ENCODE measurements at regions not wholly inside any gene's neighbourhood (a gene's known extent, or its start where the extent isn't known, plus 50 kb on each side); places are given as distances from the start of the nearest gene placed in this dataset.

DNA sequence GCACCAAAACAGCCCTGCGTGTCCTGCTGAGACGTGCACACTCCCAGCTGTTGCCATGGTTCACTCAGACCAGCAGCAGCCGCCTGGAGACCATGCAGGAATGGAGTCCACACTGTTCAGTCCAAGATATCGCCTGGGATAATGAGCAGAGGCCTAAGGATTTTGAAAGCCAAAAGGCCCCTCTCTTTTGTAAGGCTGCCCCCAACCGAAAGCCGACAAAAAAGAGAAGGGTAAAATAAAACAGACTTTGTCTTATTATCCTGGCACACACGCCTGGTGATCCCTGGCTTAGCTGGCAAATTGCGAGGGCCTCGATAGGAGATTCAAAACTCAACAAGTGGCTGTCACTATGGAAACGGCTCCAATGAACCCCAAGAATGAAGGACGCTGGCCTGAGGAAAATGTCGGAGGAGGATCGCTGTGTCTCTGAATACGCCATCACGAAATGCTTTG lies 263.6 kb downstream of the SKIDA1 start:
- no peak for DNase-seq (ENCODE audit: low read depth, low spot score)
- ChIA-PET POLR2A (no interaction called here), CTCF (interaction anchor here (0.6 kb wide), 2 partner anchors 22 to 88 kb away, joined by 3 read pairs; no protein-coding TSS in a partner anchor)
- Histone ChIP-seq H3K27me3 (ENCODE audit: control insufficient read depth, insufficient read depth, low read length) (peaks cover 4% of the 10 kb centered on the region), H3K9me3 (ENCODE audit: control insufficient read depth, insufficient read depth, low read length) (no peaks in the 10 kb centered on the region), H3K4me3 (ENCODE audit: low read depth, low read length) (no peak overlapping the region), H3K27ac (ENCODE audit: low read depth, low read length) (no peak overlapping the region)
- TF ChIP-seq, protein P1, sequence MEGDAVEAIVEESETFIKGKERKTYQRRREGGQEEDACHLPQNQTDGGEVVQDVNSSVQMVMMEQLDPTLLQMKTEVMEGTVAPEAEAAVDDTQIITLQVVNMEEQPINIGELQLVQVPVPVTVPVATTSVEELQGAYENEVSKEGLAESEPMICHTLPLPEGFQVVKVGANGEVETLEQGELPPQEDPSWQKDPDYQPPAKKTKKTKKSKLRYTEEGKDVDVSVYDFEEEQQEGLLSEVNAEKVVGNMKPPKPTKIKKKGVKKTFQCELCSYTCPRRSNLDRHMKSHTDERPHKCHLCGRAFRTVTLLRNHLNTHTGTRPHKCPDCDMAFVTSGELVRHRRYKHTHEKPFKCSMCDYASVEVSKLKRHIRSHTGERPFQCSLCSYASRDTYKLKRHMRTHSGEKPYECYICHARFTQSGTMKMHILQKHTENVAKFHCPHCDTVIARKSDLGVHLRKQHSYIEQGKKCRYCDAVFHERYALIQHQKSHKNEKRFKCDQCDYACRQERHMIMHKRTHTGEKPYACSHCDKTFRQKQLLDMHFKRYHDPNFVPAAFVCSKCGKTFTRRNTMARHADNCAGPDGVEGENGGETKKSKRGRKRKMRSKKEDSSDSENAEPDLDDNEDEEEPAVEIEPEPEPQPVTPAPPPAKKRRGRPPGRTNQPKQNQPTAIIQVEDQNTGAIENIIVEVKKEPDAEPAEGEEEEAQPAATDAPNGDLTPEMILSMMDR (IDR thresholded peaks at IDR 0.05; ENCODE audit: low read depth, low read length): no peak

DNA sequence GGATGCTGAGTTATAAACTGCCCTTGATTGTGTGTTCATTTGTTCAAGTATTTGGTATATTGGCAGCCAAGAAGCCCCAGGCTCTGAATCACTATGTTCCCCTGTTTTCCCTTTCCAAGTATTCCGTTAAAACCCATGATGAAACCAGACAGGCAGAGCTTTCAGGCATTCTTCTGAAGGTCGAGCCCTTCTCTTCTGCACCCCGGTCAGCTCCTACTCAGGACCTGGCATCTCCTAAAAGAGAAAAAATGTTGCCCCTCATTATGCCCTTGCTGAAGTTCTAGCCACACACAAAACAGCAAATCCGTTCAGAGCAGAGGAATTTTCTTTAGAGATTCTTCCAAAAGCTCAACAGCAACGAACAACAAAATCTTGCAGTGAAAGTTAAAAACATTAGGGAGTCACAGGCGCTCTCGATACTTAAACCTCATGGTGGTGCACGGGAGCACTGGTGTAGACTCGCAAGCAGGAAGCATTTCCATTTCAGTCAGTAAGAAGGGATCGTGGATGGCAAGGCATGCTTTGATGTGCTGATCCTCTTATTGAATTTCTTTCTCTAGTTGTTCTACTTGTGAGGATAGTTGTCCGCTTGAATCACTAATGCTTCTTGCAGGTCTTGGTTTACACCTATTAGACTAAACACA lies 264.9 kb downstream of the SKIDA1 start:
- ChIA-PET POLR2A (interaction anchor here (0.6 kb wide), 1 partner anchor 1802 kb away, joined by 6 read pairs; no protein-coding TSS in a partner anchor), CTCF (interaction anchor here (0.9 kb wide), 1 partner anchor 481 kb away, joined by 3 read pairs; no protein-coding TSS in a partner anchor)
- TF ChIP-seq, protein P1 (IDR thresholded peaks at IDR 0.05; ENCODE audit: low read depth, low read length): no peak
- H3K4me3 ChIP-seq (ENCODE audit: low read depth, low read length): no peak overlapping the region
- no peaks in the 10 kb centered on the region for H3K9me3 ChIP-seq (ENCODE audit: control insufficient read depth, insufficient read depth, low read length)
- no peak for DNase-seq (ENCODE audit: low read depth, low spot score)
- no peak overlapping the region for H3K27ac ChIP-seq (ENCODE audit: low read depth, low read length)
- H3K27me3 ChIP-seq (ENCODE audit: control insufficient read depth, insufficient read depth, low read length): peaks cover 4% of the 10 kb centered on the region

- no peaks in the 10 kb centered on the region for H3K9me3 ChIP-seq (ENCODE audit: control insufficient read depth, insufficient read depth, low read length)
- ChIA-PET POLR2A (interaction anchor here (0.6 kb wide), 1 partner anchor 1802 kb away, joined by 6 read pairs; no protein-coding TSS in a partner anchor), CTCF (interaction anchor here (0.9 kb wide), 1 partner anchor 481 kb away, joined by 3 read pairs; no protein-coding TSS in a partner anchor)
- peaks cover 4% of the 10 kb centered on the region for H3K27me3 ChIP-seq (ENCODE audit: control insufficient read depth, insufficient read depth, low read length)
- TF ChIP-seq, protein P1 (IDR thresholded peaks at IDR 0.05; ENCODE audit: low read depth, low read length): no peak
- H3K4me3 ChIP-seq (ENCODE audit: low read depth, low read length): no peak overlapping the region
- no peak for DNase-seq (ENCODE audit: low read depth, low spot score)
- H3K27ac ChIP-seq (ENCODE audit: low read depth, low read length): no peak overlapping the region
These were observed 265.4 kb downstream of the SKIDA1 start for GRCh38 chr10:21260066-21260465.

DNA sequence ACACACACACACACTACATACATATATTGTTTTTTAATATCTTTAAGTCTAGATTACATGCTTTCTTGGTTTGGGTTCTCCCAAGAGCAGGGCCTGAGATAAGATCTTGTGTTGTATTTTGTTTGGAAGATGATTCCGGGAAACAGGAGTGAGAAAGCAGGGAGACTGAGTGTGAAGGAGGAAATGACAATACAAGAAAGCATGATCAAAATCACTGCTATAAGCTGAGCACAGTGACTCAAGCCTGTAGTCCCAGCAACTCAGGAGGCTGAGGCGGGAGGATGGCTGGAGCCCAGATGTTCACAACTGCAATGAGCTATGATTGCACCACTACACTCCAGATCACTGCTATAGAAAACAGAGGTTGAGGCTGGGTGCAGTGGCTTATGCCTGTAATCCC lies 267.6 kb downstream of the SKIDA1 start:
- peaks cover 4% of the 10 kb centered on the region for H3K27me3 ChIP-seq (ENCODE audit: control insufficient read depth, insufficient read depth, low read length)
- H3K27ac ChIP-seq (ENCODE audit: low read depth, low read length): no peak overlapping the region
- POLR2A ChIA-PET: no interaction called here
- H3K9me3 ChIP-seq (ENCODE audit: control insufficient read depth, insufficient read depth, low read length): no peaks in the 10 kb centered on the region
- no peak overlapping the region for H3K4me3 ChIP-seq (ENCODE audit: low read depth, low read length)
- TF ChIP-seq, protein P1 (IDR thresholded peaks at IDR 0.05; ENCODE audit: low read depth, low read length): no peak
- CTCF ChIA-PET: interaction anchor here (1.0 kb wide), 1 partner anchor 17 kb away, joined by 3 read pairs; no protein-coding TSS in a partner anchor
- DNase-seq (ENCODE audit: low read depth, low spot score): no peak

DNA sequence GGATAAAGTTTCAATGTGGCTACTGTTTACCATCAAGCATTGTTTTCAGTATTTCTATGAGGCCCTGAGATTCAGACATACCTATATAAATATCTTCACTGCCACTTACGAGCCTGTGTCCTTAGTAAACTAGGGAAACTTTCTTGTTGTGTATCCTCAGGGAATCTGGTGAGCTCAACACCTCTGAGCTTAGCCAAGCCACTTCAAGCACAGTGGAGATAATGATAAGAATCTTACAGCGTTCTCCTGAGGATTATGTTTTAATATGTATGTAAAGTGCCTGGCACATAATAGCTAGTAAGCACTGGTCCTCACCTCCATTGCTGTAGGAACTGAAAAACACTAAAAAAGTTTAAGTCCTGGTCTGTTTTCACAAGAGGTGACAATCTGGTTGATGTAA lies 268.3 kb downstream of the SKIDA1 start:
- TF ChIP-seq, protein P1 (IDR thresholded peaks at IDR 0.05; ENCODE audit: low read depth, low read length): no peak
- Histone ChIP-seq H3K4me3 (ENCODE audit: low read depth, low read length) (no peak overlapping the region), H3K27ac (ENCODE audit: low read depth, low read length) (no peak overlapping the region), H3K9me3 (ENCODE audit: control insufficient read depth, insufficient read depth, low read length) (no peaks in the 10 kb centered on the region), H3K27me3 (ENCODE audit: control insufficient read depth, insufficient read depth, low read length) (no peaks in the 10 kb centered on the region)
- DNase-seq (ENCODE audit: low read depth, low spot score): no peak
- CTCF ChIA-PET: no interaction called here
- POLR2A ChIA-PET: no interaction called here

Data from AG04450 (cell line).